Body of pancreas (tissue), 4 donors: ENCODE measurements at regions not wholly inside any gene's neighbourhood (a gene's known extent, or its start where the extent isn't known, plus 50 kb on each side); places are given as distances from the start of the nearest gene placed in this dataset.

Source experiments
- POLR2A ChIP-seq, 3 donors: fragments of 450-650 bp; IDR thresholded peaks; one replicate each; pipeline ENCODE4 v1.6.1; 2016; ENCODE audit warnings: antibody characterized with exemption in 3 of 3, mild to moderate bottlenecking in 2 of 3
- TF ChIP-seq, protein P1 (sequence below), 7 experiments: fragments of 450-650 bp in 4 of 7; fragments of 200-600 bp in 3 of 7; sonication (generic) in 3 of 7; IDR thresholded peaks; one replicate each; pipeline ENCODE4 v1.5.1; 2016 to 2019; ENCODE audit warnings: antibody characterized with exemption in 7 of 7

DNA sequence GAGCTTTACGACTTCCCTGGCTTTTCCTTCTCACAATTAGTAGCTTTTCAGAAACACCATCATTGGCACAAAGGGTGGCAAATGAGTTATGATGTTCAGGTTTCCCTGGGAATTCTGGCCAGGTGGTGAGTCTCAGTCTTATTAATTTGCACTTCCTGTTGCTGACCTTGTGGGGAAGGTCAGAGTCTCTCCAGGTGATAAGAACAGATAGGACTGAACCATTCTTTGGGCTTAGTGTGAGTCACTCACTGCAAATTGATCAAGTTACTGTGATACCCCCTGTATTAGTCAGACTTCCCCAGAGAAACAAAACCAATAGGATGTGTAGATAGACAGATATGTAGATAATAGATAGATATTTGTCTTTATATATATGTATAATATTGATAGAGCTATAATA, 53.8 kb upstream of the RANBP3L start:
- TF ChIP-seq, protein P1, sequence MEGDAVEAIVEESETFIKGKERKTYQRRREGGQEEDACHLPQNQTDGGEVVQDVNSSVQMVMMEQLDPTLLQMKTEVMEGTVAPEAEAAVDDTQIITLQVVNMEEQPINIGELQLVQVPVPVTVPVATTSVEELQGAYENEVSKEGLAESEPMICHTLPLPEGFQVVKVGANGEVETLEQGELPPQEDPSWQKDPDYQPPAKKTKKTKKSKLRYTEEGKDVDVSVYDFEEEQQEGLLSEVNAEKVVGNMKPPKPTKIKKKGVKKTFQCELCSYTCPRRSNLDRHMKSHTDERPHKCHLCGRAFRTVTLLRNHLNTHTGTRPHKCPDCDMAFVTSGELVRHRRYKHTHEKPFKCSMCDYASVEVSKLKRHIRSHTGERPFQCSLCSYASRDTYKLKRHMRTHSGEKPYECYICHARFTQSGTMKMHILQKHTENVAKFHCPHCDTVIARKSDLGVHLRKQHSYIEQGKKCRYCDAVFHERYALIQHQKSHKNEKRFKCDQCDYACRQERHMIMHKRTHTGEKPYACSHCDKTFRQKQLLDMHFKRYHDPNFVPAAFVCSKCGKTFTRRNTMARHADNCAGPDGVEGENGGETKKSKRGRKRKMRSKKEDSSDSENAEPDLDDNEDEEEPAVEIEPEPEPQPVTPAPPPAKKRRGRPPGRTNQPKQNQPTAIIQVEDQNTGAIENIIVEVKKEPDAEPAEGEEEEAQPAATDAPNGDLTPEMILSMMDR (IDR thresholded peaks at IDR 0.05): no peak
- TF ChIP-seq POLR2A (IDR thresholded peaks at IDR 0.05): no peak
